Heart left ventricle (tissue), 13 donors: ENCODE measurements at regions not wholly inside any gene's neighbourhood (a gene's known extent, or its start where the extent isn't known, plus 50 kb on each side); places are given as distances from the start of the nearest gene placed in this dataset.

Experiments used
- POLR2A ChIP-seq, 2 donors: fragments of 450-650 bp; IDR thresholded peaks; one replicate each; pipeline ENCODE4 v1.6.1; 2017; ENCODE audit warnings: antibody characterized with exemption in 2 of 2, mild to moderate bottlenecking in 2 of 2, moderate library complexity in 2 of 2
- TF ChIP-seq, protein P1 (sequence below), 12 donors: fragments of 200-600 bp; sonication (generic) in 4 of 12; IDR thresholded peaks; one replicate each; pipeline versions ENCODE4 v1.5.0 to v1.8.0; 2018 to 2022; ENCODE audit warnings: antibody characterized with exemption in 12 of 12, mild to moderate bottlenecking in 5 of 12
- donor health status: ischemic (EF 13 %, LVEDD 7.1; RV severe dilation, severe dysfunction).
- donor health status: DM: no; HTN: yes; CAD: no.
- donor health status: DM: no; HTN: no; CAD: no.
- donor health status: ischemic (EF 25% LVEDD 6.9; RV normal size, moderate dysfunction).
- donor health status: ischemic (EF 25% LVEDD 5.7; RV mildly dilated, moderate dysfunction).
- donor health status: ischemic (EF 35%, LVEDD 5.7; RV mildly dilated, moderate dysfunction).
- donor health status: nonischemic (EF 11% LVEDD 7.7; RV severe dilation, severe dysfunction).
- donor health status: DM: yes; HTN: yes; CAD: no.
- donor health status: PGD.
- donor health status: ischemic (EF 29% LVEDD 5.4; RV normal size, mild dysfunction).
- donor health status: nonischemic (EF 23%, LVEDD 6.1; RV moderate dilation, normal function).

DNA sequence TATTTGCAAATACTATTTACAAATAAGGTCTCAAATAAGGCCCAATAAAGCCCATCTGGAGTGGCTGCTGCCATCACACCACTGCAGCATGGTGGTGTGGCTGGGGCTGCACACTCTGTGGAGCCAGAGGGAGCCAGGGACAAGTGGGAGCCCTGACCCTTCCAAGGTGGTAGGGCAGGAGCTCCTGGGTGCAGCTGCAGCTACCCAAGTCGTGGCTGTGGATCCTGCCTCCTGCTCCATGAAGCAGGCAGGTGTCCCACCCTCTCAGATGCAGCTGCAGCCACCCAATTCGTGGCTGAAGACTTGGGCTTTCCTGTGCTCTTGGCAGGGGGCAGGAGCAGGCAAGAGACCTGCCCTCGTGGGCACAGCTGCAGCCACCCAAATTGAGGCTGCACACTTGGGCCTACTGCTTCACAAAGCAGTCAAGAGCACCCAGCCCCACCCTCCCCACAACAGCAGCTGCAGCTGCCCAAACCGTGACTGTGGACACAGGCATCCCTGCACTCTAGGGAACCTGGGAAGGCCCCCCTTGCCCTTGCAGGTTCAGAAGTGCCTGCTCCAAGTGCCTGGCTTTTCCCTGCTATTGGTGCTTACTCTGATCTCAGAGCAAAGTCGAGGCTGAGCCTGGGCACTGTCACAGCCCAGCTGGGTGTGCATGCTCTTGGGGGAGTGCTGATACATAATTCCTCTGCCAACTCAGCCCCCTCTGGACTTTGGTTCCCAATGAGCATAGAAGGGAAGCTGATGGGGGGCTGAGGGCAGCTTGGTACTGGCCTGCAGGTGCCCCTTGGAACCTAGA is 614.8 kb downstream of the PCDH18 start:
- TF ChIP-seq, protein P1, sequence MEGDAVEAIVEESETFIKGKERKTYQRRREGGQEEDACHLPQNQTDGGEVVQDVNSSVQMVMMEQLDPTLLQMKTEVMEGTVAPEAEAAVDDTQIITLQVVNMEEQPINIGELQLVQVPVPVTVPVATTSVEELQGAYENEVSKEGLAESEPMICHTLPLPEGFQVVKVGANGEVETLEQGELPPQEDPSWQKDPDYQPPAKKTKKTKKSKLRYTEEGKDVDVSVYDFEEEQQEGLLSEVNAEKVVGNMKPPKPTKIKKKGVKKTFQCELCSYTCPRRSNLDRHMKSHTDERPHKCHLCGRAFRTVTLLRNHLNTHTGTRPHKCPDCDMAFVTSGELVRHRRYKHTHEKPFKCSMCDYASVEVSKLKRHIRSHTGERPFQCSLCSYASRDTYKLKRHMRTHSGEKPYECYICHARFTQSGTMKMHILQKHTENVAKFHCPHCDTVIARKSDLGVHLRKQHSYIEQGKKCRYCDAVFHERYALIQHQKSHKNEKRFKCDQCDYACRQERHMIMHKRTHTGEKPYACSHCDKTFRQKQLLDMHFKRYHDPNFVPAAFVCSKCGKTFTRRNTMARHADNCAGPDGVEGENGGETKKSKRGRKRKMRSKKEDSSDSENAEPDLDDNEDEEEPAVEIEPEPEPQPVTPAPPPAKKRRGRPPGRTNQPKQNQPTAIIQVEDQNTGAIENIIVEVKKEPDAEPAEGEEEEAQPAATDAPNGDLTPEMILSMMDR (IDR thresholded peaks at IDR 0.05), result no peak
- no peak for TF ChIP-seq POLR2A (IDR thresholded peaks at IDR 0.05)
